HEK293 (cell line): ENCODE measurements at regions not wholly inside any gene's neighbourhood (a gene's known extent, or its start where the extent isn't known, plus 50 kb on each side); places are given as distances from the start of the nearest gene placed in this dataset.

Source experiments
- BCL6B ChIP-seq: fragments of 450-650 bp; formaldehyde crosslinking; IDR thresholded peaks from 2 replicates; pipeline ENCODE4 v1.5.1; 2017; ENCODE audit warnings: missing biosample characterization, missing genetic modification characterization
- CTCF ChIP-seq: fragments of 450-650 bp; formaldehyde crosslinking; IDR thresholded peaks from 2 replicates; pipeline ENCODE4 v1.5.1; 2016; ENCODE audit warnings: missing biosample characterization, missing genetic modification characterization
- MYNN ChIP-seq: fragments of 450-650 bp; formaldehyde crosslinking; IDR thresholded peaks from 2 replicates; pipeline ENCODE4 v1.5.1; 2016; ENCODE audit warnings: missing biosample characterization, missing genetic modification characterization, borderline replicate concordance
- ZBTB21 ChIP-seq: fragments of 450-650 bp; formaldehyde crosslinking; IDR thresholded peaks from 2 replicates; pipeline ENCODE4 v1.5.1; 2017; ENCODE audit warnings: missing biosample characterization, missing genetic modification characterization
- ZBTB44 ChIP-seq: fragments of 450-650 bp; IDR thresholded peaks from 2 replicates; pipeline ENCODE4 v1.5.1; 2018; ENCODE audit warnings: missing biosample characterization, mild to moderate bottlenecking, missing genetic modification characterization
- ZBTB7A ChIP-seq: fragments of 450-650 bp; formaldehyde crosslinking; IDR thresholded peaks from 2 replicates; pipeline ENCODE4 v1.5.1; 2016; ENCODE audit warnings: low read depth, missing biosample characterization, missing genetic modification characterization
- ZNF274 ChIP-seq, 2 experiments: fragments of 200-500 bp in 1 of 2; fragments of 450-650 bp in 1 of 2; sonication (Bioruptor generic) in 1 of 2; formaldehyde crosslinking in 1 of 2; IDR thresholded peaks; 2 replicates each; pipeline versions ENCODE4 v1.5.1 to v1.6.1; 2014 to 2016; ENCODE audit warnings: borderline replicate concordance in 1 of 2, inconsistent platforms in 1 of 2, low read length in 1 of 2, missing biosample characterization in 1 of 2, missing genetic modification characterization in 1 of 2

DNA sequence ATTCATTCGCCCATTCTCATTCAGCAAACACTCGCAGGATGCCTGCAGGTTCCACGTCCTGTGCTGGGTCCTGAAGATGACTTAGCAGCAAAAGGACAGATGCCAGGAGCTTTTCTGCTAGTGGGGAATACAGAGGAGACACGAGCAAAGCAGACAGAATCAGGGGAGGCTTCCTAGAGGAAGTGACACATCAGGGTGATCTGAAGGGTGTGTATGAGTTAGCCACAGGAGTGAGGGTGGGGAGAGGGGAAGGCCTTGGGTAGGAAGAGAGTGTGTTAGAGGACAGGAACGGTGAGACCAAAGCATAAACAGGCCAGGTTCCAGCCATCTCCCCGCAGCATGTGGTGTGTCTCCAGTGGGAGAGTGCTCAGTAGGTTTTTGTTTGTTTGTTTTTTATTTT lies 73.4 kb upstream of the GTSF1L start:
- TF ChIP-seq CTCF (tag by site-specific recombination) (no peak), ZBTB7A (tag by site-specific recombination) (no peak), ZBTB44 (tag by site-specific recombination) (no peak), ZBTB21 (tag by site-specific recombination) (no peak), BCL6B (tag by site-specific recombination) (no peak), MYNN (tag by site-specific recombination) (no peak), ZNF274 (IDR thresholded peaks at IDR 0.05; ENCODE audit: low read length) (no peak), ZNF274 (tag by site-specific recombination; IDR thresholded peaks at IDR 0.05; ENCODE audit: borderline replicate concordance) (no peak)
